ENCODE measurements at regions not wholly inside any gene's neighbourhood (a gene's known extent, or its start where the extent isn't known, plus 50 kb on each side); places are given as distances from the start of the nearest gene placed in this dataset.

DNA sequence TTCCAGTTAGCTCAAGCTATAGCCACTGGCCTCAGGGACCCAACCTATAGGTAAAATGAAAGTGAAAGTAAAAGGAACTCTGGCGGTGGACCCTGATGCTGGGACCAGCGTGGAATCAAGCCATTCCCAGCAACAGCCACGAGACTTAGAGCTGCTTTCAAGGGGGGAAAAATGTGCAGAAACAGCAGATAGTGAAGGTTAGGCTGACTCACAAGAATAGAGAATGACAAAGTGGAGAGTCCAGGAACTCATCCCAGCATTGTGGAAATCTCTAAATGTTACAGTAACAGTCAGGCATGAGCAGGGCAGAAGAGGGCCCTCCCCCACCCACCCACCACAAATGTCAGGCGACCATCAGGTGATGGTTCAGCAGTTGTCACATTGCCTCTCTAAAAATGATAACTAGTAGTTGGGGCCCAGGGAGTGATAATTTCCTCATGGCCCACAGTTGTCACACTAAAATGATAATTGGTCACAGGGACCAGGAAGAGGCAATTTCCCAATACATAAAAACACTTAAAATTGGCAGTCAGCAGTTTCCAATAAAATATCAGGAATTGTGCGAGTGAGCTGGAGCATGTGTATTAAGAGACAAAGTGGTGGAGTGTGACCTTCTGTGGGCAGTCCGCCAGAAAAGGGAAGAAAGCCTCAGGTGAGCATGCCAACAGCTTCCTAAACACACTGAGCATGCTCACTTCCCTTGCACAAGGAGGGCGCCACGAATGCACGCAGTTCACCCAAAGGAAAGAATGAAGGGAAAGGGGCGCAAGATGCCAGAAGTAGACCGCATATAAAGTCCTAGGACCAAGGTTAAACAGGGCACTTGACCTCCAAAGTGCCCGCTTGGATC, 129.8 kb upstream of the PPP1R3A start:
- H3K27me3 Mint-ChIP-seq (ENCODE audit: unreplicated experiment) = no peaks in the 10 kb centered on the region
- peak overlapping the region; percentile 78 for H3K27ac Mint-ChIP-seq (ENCODE audit: unreplicated experiment)
- peaks cover 6% of the 10 kb centered on the region for H3K4me1 Mint-ChIP-seq (ENCODE audit: unreplicated experiment)
- DNase-seq (ENCODE audit: extremely low spot score, unreplicated experiment) = no peak
- TF ChIP-seq CTCF (IDR thresholded peaks at IDR 0.05) = no peak
- H3K4me3 Mint-ChIP-seq (ENCODE audit: unreplicated experiment) = peak overlapping the region; percentile 49
- peaks cover 6% of the 10 kb centered on the region for H3K9me3 Mint-ChIP-seq (ENCODE audit: unreplicated experiment)
- H3K36me3 Mint-ChIP-seq (ENCODE audit: unreplicated experiment) = no peaks in the 10 kb centered on the region

- H3K27ac Mint-ChIP-seq (ENCODE audit: unreplicated experiment) = peak overlapping the region; percentile 78
- TF ChIP-seq CTCF (IDR thresholded peaks at IDR 0.05) = no peak
- H3K27me3 Mint-ChIP-seq (ENCODE audit: unreplicated experiment) = no peaks in the 10 kb centered on the region
- H3K4me1 Mint-ChIP-seq (ENCODE audit: unreplicated experiment) = peaks cover 6% of the 10 kb centered on the region
- no peaks in the 10 kb centered on the region for H3K36me3 Mint-ChIP-seq (ENCODE audit: unreplicated experiment)
- H3K4me3 Mint-ChIP-seq (ENCODE audit: unreplicated experiment) = no peak overlapping the region
- DNase-seq (ENCODE audit: extremely low spot score, unreplicated experiment) = no peak
- no peaks in the 10 kb centered on the region for H3K9me3 Mint-ChIP-seq (ENCODE audit: unreplicated experiment)
Observed at GRCh38 chr7:114047889-114048288, 129.1 kb upstream of the PPP1R3A start.

GRCh38 chr7:114033475-114033874, 114.7 kb upstream of the PPP1R3A start:
- no peak for TF ChIP-seq CTCF (IDR thresholded peaks at IDR 0.05)
- H3K27me3 Mint-ChIP-seq (ENCODE audit: unreplicated experiment) = no peaks in the 10 kb centered on the region
- H3K9me3 Mint-ChIP-seq (ENCODE audit: unreplicated experiment) = peaks cover 5% of the 10 kb centered on the region
- H3K27ac Mint-ChIP-seq (ENCODE audit: unreplicated experiment) = no peak overlapping the region
- H3K36me3 Mint-ChIP-seq (ENCODE audit: unreplicated experiment) = peaks cover 2% of the 10 kb centered on the region
- no peaks in the 10 kb centered on the region for H3K4me1 Mint-ChIP-seq (ENCODE audit: unreplicated experiment)
- no peak for DNase-seq (ENCODE audit: extremely low spot score, unreplicated experiment)
- no peak overlapping the region for H3K4me3 Mint-ChIP-seq (ENCODE audit: unreplicated experiment)

- no peak overlapping the region for H3K27ac Mint-ChIP-seq (ENCODE audit: unreplicated experiment)
- H3K9me3 Mint-ChIP-seq (ENCODE audit: unreplicated experiment) = peaks cover 4% of the 10 kb centered on the region
- H3K4me3 Mint-ChIP-seq (ENCODE audit: unreplicated experiment) = no peak overlapping the region
- no peak for DNase-seq (ENCODE audit: extremely low spot score, unreplicated experiment)
- peak; percentile 71 for TF ChIP-seq CTCF (IDR thresholded peaks at IDR 0.05)
- no peaks in the 10 kb centered on the region for H3K36me3 Mint-ChIP-seq (ENCODE audit: unreplicated experiment)
- peaks cover 4% of the 10 kb centered on the region for H3K4me1 Mint-ChIP-seq (ENCODE audit: unreplicated experiment)
- no peaks in the 10 kb centered on the region for H3K27me3 Mint-ChIP-seq (ENCODE audit: unreplicated experiment)
Observed at GRCh38 chr7:114026486-114027089, 107.8 kb upstream of the PPP1R3A start.

GRCh38 chr7:114021135-114021534, 102.3 kb upstream of the PPP1R3A start:
- Mint-ChIP-seq H3K9me3 (ENCODE audit: unreplicated experiment) (peaks cover 4% of the 10 kb centered on the region), H3K4me1 (ENCODE audit: unreplicated experiment) (peaks cover 16% of the 10 kb centered on the region), H3K27me3 (ENCODE audit: unreplicated experiment) (no peaks in the 10 kb centered on the region), H3K27ac (ENCODE audit: unreplicated experiment) (no peak overlapping the region), H3K4me3 (ENCODE audit: unreplicated experiment) (no peak overlapping the region), H3K36me3 (ENCODE audit: unreplicated experiment) (no peaks in the 10 kb centered on the region)
- TF ChIP-seq CTCF (IDR thresholded peaks at IDR 0.05) = no peak
- no peak for DNase-seq (ENCODE audit: extremely low spot score, unreplicated experiment)

Data from osteocyte (in vitro differentiated cells).